ENCODE measurements at regions not wholly inside any gene's neighbourhood (a gene's known extent, or its start where the extent isn't known, plus 50 kb on each side); places are given as distances from the start of the nearest gene placed in this dataset.
"Not testable (repeated sequence)": the region's sequence is repeated elsewhere in the genome, so short reads cannot be mapped to it uniquely, and the experiment has no call there.

GRCh38 chr2:123816203-123816602 is 208.9 kb upstream of the CNTNAP5 start:
- Mint-ChIP-seq H3K27ac (no peak overlapping the region), H3K4me3 (no peak overlapping the region), H3K9me3 (peaks cover 15% of the 10 kb centered on the region), H3K27me3 (ENCODE audit: low read depth) (no peaks in the 10 kb centered on the region), H3K4me1 (ENCODE audit: low read depth) (no peaks in the 10 kb centered on the region), H3K36me3 (ENCODE audit: low read depth) (no peaks in the 10 kb centered on the region)

GRCh38 chr2:123816928-123817327 is 208.2 kb upstream of the CNTNAP5 start:
- no peaks in the 10 kb centered on the region for H3K36me3 Mint-ChIP-seq (ENCODE audit: low read depth)
- no peaks in the 10 kb centered on the region for H3K4me1 Mint-ChIP-seq (ENCODE audit: low read depth)
- peaks cover 15% of the 10 kb centered on the region for H3K9me3 Mint-ChIP-seq
- H3K27ac Mint-ChIP-seq, result no peak overlapping the region
- no peaks in the 10 kb centered on the region for H3K27me3 Mint-ChIP-seq (ENCODE audit: low read depth)
- no peak overlapping the region for H3K4me3 Mint-ChIP-seq

GRCh38 chr2:123826729-123827271 is 198.3 kb upstream of the CNTNAP5 start:
- no peaks in the 10 kb centered on the region for H3K36me3 Mint-ChIP-seq (ENCODE audit: low read depth)
- peaks cover 10% of the 10 kb centered on the region for H3K9me3 Mint-ChIP-seq
- no peak overlapping the region for H3K27ac Mint-ChIP-seq
- no peaks in the 10 kb centered on the region for H3K4me1 Mint-ChIP-seq (ENCODE audit: low read depth)
- H3K4me3 Mint-ChIP-seq, result no peak overlapping the region
- H3K27me3 Mint-ChIP-seq (ENCODE audit: low read depth), result no peaks in the 10 kb centered on the region

DNA sequence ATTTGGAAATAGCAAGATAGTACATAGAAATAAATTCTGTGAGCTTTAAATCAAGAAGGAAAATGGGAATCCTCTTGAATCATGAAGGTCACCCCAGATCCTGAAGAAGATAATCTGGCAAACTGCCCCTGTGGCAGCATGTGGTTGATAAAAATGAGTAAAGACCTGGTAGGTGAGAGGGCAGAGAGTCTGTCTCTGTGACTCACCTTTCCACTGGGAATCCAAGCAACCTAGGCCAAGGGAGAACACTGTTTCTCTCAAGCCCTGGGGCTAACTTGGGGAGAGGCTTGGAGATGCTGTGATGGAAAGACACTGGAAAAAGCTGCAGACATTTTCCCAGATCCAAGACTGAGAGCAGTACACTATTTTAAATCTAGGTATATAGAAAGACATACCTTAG is 185.8 kb upstream of the CNTNAP5 start:
- Mint-ChIP-seq H3K36me3 (ENCODE audit: low read depth) (no peaks in the 10 kb centered on the region), H3K27ac (no peak overlapping the region), H3K27me3 (ENCODE audit: low read depth) (no peaks in the 10 kb centered on the region), H3K4me1 (ENCODE audit: low read depth) (no peaks in the 10 kb centered on the region), H3K4me3 (no peak overlapping the region), H3K9me3 (peaks cover 21% of the 10 kb centered on the region)

DNA sequence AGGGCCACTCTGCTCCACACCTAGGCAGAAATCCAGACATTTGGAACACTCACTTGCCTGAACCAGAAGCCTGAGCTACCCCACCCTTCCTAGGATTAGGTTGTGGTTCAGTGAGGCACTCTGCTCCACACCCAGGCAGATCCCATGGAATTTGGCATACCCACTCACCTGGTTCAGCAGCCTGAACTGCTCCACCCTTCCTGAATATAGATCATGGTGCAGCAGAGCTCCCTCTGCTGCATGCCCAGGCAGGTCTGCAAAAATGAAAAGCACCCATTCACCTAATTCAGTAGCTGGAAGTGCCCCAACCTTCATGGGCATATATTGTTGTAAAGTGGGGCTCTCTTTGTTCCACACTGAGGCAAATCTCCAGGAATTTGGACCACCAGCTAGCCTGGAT is 185.1 kb upstream of the CNTNAP5 start:
- no peaks in the 10 kb centered on the region for H3K36me3 Mint-ChIP-seq (ENCODE audit: low read depth)
- no peak overlapping the region for H3K27ac Mint-ChIP-seq
- no peak overlapping the region for H3K4me3 Mint-ChIP-seq
- peaks cover 17% of the 10 kb centered on the region for H3K9me3 Mint-ChIP-seq
- H3K4me1 Mint-ChIP-seq (ENCODE audit: low read depth), result no peaks in the 10 kb centered on the region
- no peaks in the 10 kb centered on the region for H3K27me3 Mint-ChIP-seq (ENCODE audit: low read depth)

- no peaks in the 10 kb centered on the region for H3K36me3 Mint-ChIP-seq (ENCODE audit: low read depth)
- no peaks in the 10 kb centered on the region for H3K4me1 Mint-ChIP-seq (ENCODE audit: low read depth)
- H3K4me3 Mint-ChIP-seq, result no peak overlapping the region
- peaks cover 17% of the 10 kb centered on the region for H3K9me3 Mint-ChIP-seq
- H3K27ac Mint-ChIP-seq, result no peak overlapping the region
- no peaks in the 10 kb centered on the region for H3K27me3 Mint-ChIP-seq (ENCODE audit: low read depth)
Measured at GRCh38 chr2:123840574-123840973, 184.5 kb upstream of the CNTNAP5 start.

DNA sequence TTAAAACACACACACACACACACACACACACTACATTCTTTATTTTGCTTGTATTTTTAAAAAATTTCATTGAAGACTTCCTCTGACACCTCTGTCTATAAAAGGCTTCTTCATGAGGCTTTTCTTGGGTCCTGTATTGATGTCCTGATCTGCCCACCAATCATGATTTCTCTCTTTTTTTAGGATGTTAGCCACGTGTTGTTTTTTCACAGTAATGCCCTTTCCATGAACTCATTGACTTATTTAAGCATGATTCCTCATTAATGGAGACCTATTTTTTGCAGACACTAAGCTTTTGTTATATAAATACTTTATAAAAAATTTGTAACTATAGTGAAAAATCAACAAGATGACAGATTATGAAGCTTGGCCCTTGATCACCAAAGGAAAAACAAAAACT is 173.8 kb upstream of the CNTNAP5 start:
- H3K4me3 Mint-ChIP-seq, result no peak overlapping the region
- H3K27ac Mint-ChIP-seq, result no peak overlapping the region
- peaks cover 31% of the 10 kb centered on the region for H3K9me3 Mint-ChIP-seq
- no peaks in the 10 kb centered on the region for H3K27me3 Mint-ChIP-seq (ENCODE audit: low read depth)
- H3K4me1 Mint-ChIP-seq (ENCODE audit: low read depth), result no peaks in the 10 kb centered on the region
- H3K36me3 Mint-ChIP-seq (ENCODE audit: low read depth), result no peaks in the 10 kb centered on the region

DNA sequence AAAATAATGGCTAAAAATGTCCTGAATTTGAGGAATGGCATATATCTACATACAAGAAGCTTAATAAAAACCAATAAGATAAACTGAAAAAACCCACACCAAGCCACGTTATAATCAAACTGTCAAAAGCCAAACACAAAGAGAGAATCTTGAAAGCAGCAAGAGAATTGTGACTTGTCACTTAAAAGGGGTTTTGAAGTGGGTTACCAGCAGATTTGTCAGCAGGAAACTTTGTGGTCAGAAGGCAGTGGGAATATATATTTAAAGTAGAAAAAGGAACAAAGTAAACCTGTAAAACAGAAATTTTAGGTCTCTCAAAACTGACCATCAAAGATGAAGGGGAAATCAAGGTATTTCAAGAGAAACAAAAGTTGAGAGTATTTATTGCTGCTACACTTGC is 171.9 kb upstream of the CNTNAP5 start:
- H3K27me3 Mint-ChIP-seq (ENCODE audit: low read depth), result no peaks in the 10 kb centered on the region
- H3K36me3 Mint-ChIP-seq (ENCODE audit: low read depth), result no peaks in the 10 kb centered on the region
- no peaks in the 10 kb centered on the region for H3K4me1 Mint-ChIP-seq (ENCODE audit: low read depth)
- H3K27ac Mint-ChIP-seq, result no peak overlapping the region
- peaks cover 34% of the 10 kb centered on the region for H3K9me3 Mint-ChIP-seq
- no peak overlapping the region for H3K4me3 Mint-ChIP-seq

DNA sequence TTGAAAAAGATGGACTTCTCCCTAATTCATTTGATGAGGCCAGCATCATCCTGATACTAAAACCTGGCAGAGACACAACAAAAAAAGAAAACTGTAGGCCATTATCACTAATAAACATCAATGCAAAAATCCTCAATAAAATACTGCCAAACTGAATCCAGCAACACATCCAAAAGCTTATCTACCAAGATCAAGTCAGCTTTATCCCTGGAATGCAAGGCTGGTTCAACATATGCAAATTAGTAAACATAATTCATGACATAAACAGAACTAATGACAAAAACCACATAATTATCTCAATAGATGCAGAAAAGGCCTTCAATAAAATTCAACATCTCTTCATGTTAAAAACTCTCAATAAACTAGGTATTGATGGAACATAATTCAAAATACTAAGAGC is 166.1 kb upstream of the CNTNAP5 start:
- not testable (repeated sequence) for H3K36me3 Mint-ChIP-seq (ENCODE audit: low read depth); H3K27me3 Mint-ChIP-seq (ENCODE audit: low read depth); H3K4me1 Mint-ChIP-seq (ENCODE audit: low read depth); H3K4me3 Mint-ChIP-seq; H3K27ac Mint-ChIP-seq
- H3K9me3 Mint-ChIP-seq, result peaks cover 37% of the 10 kb centered on the region

DNA sequence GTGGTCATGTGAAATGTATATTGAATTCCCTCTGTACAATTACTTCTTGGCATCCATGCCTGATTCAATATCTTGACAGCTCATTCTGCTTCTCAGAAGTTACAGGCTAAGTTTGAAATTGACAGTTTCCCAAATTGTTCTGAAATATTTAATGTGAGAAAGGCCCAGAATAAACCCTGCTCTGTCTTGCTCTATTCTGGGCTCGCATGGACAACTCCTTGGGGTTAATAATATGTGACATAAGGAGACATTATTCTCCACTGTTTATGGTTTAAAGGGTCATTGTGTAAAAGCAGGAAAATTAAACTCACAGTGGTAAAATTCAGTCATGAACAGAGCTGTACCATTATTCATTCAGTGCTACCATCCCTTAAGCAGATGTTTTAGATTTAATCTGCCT is 160.7 kb upstream of the CNTNAP5 start:
- Mint-ChIP-seq H3K27me3 (ENCODE audit: low read depth) (no peaks in the 10 kb centered on the region), H3K36me3 (ENCODE audit: low read depth) (no peaks in the 10 kb centered on the region), H3K27ac (no peak overlapping the region), H3K4me1 (ENCODE audit: low read depth) (no peaks in the 10 kb centered on the region), H3K4me3 (no peak overlapping the region), H3K9me3 (peaks cover 15% of the 10 kb centered on the region)

DNA sequence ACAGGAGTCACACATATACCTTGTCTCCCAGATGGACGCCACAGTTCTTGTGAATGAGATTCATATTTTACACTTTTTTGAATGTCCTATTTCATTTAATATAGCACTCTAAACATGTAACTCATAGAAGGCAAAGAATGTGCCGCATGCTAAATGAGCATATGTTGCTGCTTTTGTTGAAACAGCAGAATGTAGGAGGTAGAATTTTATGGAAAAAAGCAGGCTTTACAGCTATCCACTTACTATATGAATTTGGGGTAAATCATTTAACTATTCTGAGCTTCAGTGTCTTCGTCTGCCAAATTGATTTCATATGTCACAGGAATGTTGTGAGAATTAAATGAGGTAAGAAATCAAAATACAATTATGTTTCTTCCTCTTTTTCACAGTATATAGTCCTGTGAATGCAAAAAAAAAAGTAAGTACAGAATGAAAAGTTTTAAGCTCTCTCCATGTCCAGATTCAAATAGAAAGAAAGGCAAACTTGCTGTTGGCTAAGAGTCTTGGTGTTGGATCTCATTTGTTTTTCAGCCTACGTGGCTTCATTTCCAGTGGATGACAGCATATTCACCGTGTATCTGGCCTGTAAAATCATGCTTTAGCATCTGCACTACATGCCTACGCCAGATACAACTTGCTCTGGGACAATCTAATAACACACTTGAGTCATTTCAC is 154.7 kb upstream of the CNTNAP5 start:
- no peaks in the 10 kb centered on the region for H3K36me3 Mint-ChIP-seq (ENCODE audit: low read depth)
- no peak overlapping the region for H3K4me3 Mint-ChIP-seq
- H3K9me3 Mint-ChIP-seq, result peaks cover 8% of the 10 kb centered on the region
- H3K4me1 Mint-ChIP-seq (ENCODE audit: low read depth), result no peaks in the 10 kb centered on the region
- H3K27ac Mint-ChIP-seq, result no peak overlapping the region
- no peaks in the 10 kb centered on the region for H3K27me3 Mint-ChIP-seq (ENCODE audit: low read depth)

GRCh38 chr2:123870881-123871276 is 154.2 kb upstream of the CNTNAP5 start:
- no peaks in the 10 kb centered on the region for H3K36me3 Mint-ChIP-seq (ENCODE audit: low read depth)
- no peak overlapping the region for H3K27ac Mint-ChIP-seq
- no peaks in the 10 kb centered on the region for H3K27me3 Mint-ChIP-seq (ENCODE audit: low read depth)
- H3K4me3 Mint-ChIP-seq, result no peak overlapping the region
- H3K9me3 Mint-ChIP-seq, result peaks cover 8% of the 10 kb centered on the region
- no peaks in the 10 kb centered on the region for H3K4me1 Mint-ChIP-seq (ENCODE audit: low read depth)

GRCh38 chr2:123890148-123890547 is 134.9 kb upstream of the CNTNAP5 start:
- Mint-ChIP-seq H3K4me1 (ENCODE audit: low read depth) (no peaks in the 10 kb centered on the region), H3K9me3 (peaks cover 26% of the 10 kb centered on the region), H3K36me3 (ENCODE audit: low read depth) (no peaks in the 10 kb centered on the region), H3K27me3 (ENCODE audit: low read depth) (no peaks in the 10 kb centered on the region), H3K4me3 (no peak overlapping the region), H3K27ac (no peak overlapping the region)

GRCh38 chr2:123894167-123894566 is 130.9 kb upstream of the CNTNAP5 start:
- Mint-ChIP-seq H3K4me3 (no peak overlapping the region), H3K9me3 (peaks cover 29% of the 10 kb centered on the region), H3K27ac (no peak overlapping the region), H3K4me1 (ENCODE audit: low read depth) (no peaks in the 10 kb centered on the region), H3K36me3 (ENCODE audit: low read depth) (no peaks in the 10 kb centered on the region), H3K27me3 (ENCODE audit: low read depth) (no peaks in the 10 kb centered on the region)

- peaks cover 17% of the 10 kb centered on the region for H3K9me3 Mint-ChIP-seq
- H3K27ac Mint-ChIP-seq, result no peak overlapping the region
- H3K27me3 Mint-ChIP-seq (ENCODE audit: low read depth), result no peaks in the 10 kb centered on the region
- H3K4me3 Mint-ChIP-seq, result no peak overlapping the region
- no peaks in the 10 kb centered on the region for H3K4me1 Mint-ChIP-seq (ENCODE audit: low read depth)
- H3K36me3 Mint-ChIP-seq (ENCODE audit: low read depth), result no peaks in the 10 kb centered on the region
Measured at GRCh38 chr2:123895651-123896050, 129.4 kb upstream of the CNTNAP5 start.

- Mint-ChIP-seq H3K9me3 (peaks cover 10% of the 10 kb centered on the region), H3K27me3 (ENCODE audit: low read depth) (no peaks in the 10 kb centered on the region), H3K27ac (no peak overlapping the region), H3K36me3 (ENCODE audit: low read depth) (no peaks in the 10 kb centered on the region), H3K4me1 (ENCODE audit: low read depth) (no peaks in the 10 kb centered on the region), H3K4me3 (no peak overlapping the region)
Measured at GRCh38 chr2:123901256-123901655, 123.8 kb upstream of the CNTNAP5 start.

All from T-helper 1 cell treated with Interleukin-12 subunit alpha and Interleukin-12 subunit beta and Interleukin-4 antibody, amounts not matched to agents 30 μg/mL and 1 μg/mL, for 36 hours (primary cell).